IMR-90 (cell line): ENCODE measurements at regions not wholly inside any gene's neighbourhood (a gene's known extent, or its start where the extent isn't known, plus 50 kb on each side); places are given as distances from the start of the nearest gene placed in this dataset.

Source experiments
- ATAC-seq: fragments of 200-7000 bp; cut with Tn5 transposase; 2 replicates; pipeline ENCODE4 v1.9.1; 2020; ENCODE audit warnings: low read depth, mild to moderate bottlenecking, moderate library complexity
- BruUV-seq: library from RNA; stranded (reverse); fragments of 400-500 nt; replicated peaks from 2 replicates; lab custom pipeline; 2021; lab: Mats Ljungman, UMichigan
- CTCF ChIA-PET: fragments of 300-600 bp; formaldehyde crosslinking; extraction: SDS; loops from one replicate; lab custom pipeline; 2021; ENCODE audit warnings: antibody characterized with exemption; lab: Yijun Ruan, JAX
- POLR2A ChIA-PET: fragments of 300-600 bp; sonication (Branson Sonifier 250); formaldehyde crosslinking; loops from one replicate; lab custom pipeline; 2022; ENCODE audit warnings: antibody characterized with exemption; ENCODE audit not compliant: unreplicated experiment; lab: Charles Lee
- DNase-seq: peaks from one replicate; pipeline ENCODE4 v3.0.0; 2013
- H2AFZ ChIP-seq: replicated peaks from 2 replicates; pipeline ENCODE3; 2013; ENCODE audit warnings: low read length, mild to moderate bottlenecking; ENCODE audit not compliant: poor library complexity
- H2AK5ac ChIP-seq: 2 replicates; pipeline ENCODE4 v1.6.1; 2013; ENCODE audit warnings: low read depth, low read length, inconsistent platforms
- H2AK9ac ChIP-seq: replicated peaks from 2 replicates; pipeline ENCODE3; 2013; ENCODE audit warnings: mild to moderate bottlenecking, low read depth, low read length, moderate library complexity; ENCODE audit not compliant: poor library complexity
- H2BK120ac ChIP-seq: 2 replicates; pipeline ENCODE4 v1.6.1; 2013; ENCODE audit warnings: low read depth, low read length, inconsistent platforms
- H2BK15ac ChIP-seq: 3 replicates; pipeline ENCODE4 v1.6.1; 2013; ENCODE audit warnings: low read depth, low read length, inconsistent platforms
- H2BK20ac ChIP-seq: 2 replicates; pipeline ENCODE4 v1.6.1; 2013; ENCODE audit warnings: low read depth, mild to moderate bottlenecking, inconsistent platforms, low read length, moderate library complexity
- H2BK5ac ChIP-seq: 2 replicates; pipeline ENCODE4 v1.6.1; 2013; ENCODE audit warnings: mild to moderate bottlenecking, low read depth, low read length, inconsistent platforms; ENCODE audit not compliant: poor library complexity, severe bottlenecking
- H3K14ac ChIP-seq: replicated peaks from 2 replicates; pipeline ENCODE4 v1.6.1; 2013; ENCODE audit warnings: low read depth, low read length, inconsistent platforms
- H3K18ac ChIP-seq: 2 replicates; pipeline ENCODE4 v1.6.1; 2013; ENCODE audit warnings: low read depth, low read length, control low read depth
- H3K23ac ChIP-seq: 2 replicates; pipeline ENCODE4 v1.6.1; 2013; ENCODE audit warnings: low read depth, low read length, inconsistent platforms
- H3K27ac ChIP-seq: 2 replicates; pipeline ENCODE4 v1.5.1; 2013; ENCODE audit warnings: mild to moderate bottlenecking, control low read depth, low read length; ENCODE audit not compliant: insufficient read depth
- H3K27me3 ChIP-seq: 2 replicates; pipeline ENCODE4 v1.6.1; 2013; ENCODE audit warnings: low read length; ENCODE audit not compliant: control insufficient read depth, insufficient read depth
- H3K36me3 ChIP-seq: 2 replicates; pipeline ENCODE4 v1.6.1; 2013; ENCODE audit warnings: low read length, mixed read lengths; ENCODE audit not compliant: control insufficient read depth, insufficient read depth
- H3K4ac ChIP-seq: 2 replicates; pipeline ENCODE4 v1.6.1; 2013; ENCODE audit warnings: low read depth, low read length, inconsistent platforms
- H3K4me1 ChIP-seq: 2 replicates; pipeline ENCODE4 v1.6.1; 2013; ENCODE audit warnings: low read length, mixed read lengths; ENCODE audit not compliant: control insufficient read depth, insufficient read depth
- H3K4me2 ChIP-seq: 2 replicates; pipeline ENCODE4 v1.6.1; 2013; ENCODE audit warnings: low read depth, mild to moderate bottlenecking, control low read depth, low read length, moderate library complexity
- H3K4me3 ChIP-seq: 2 replicates; pipeline ENCODE4 v1.5.1; 2013; ENCODE audit warnings: low read depth, mild to moderate bottlenecking, control low read depth, low read length, moderate library complexity; ENCODE audit not compliant: insufficient read depth
- H3K56ac ChIP-seq: 2 replicates; pipeline ENCODE4 v1.6.1; 2013; ENCODE audit warnings: low read length, inconsistent platforms; ENCODE audit not compliant: insufficient read depth; ENCODE audit errors: extremely low read depth
- H3K79me1 ChIP-seq, 2 experiments: 2 replicates each; pipeline ENCODE4 v1.6.1; 2013; ENCODE audit warnings: low read length in 2 of 2, inconsistent platforms in 1 of 2, low read depth in 1 of 2
- H3K9ac ChIP-seq: 2 replicates; pipeline ENCODE4 v1.6.1; 2013; ENCODE audit warnings: low read depth, low read length, control low read depth
- H3K9me1 ChIP-seq: 2 replicates; pipeline ENCODE4 v1.6.1; 2013; ENCODE audit warnings: low read length, inconsistent platforms; ENCODE audit not compliant: insufficient read depth
- H3K9me3 ChIP-seq: 2 replicates; pipeline ENCODE4 v1.6.1; 2013; ENCODE audit warnings: low read length; ENCODE audit not compliant: control insufficient read depth, insufficient read depth
- H4K20me1 ChIP-seq: 2 replicates; pipeline ENCODE4 v1.6.1; 2013; ENCODE audit warnings: low read length, inconsistent platforms; ENCODE audit not compliant: insufficient read depth
- H4K5ac ChIP-seq: 2 replicates; pipeline ENCODE4 v1.6.1; 2013; ENCODE audit warnings: mild to moderate bottlenecking, low read depth, low read length, control low read depth
- H4K8ac ChIP-seq, 2 experiments: 2 replicates each; pipeline ENCODE4 v1.6.1; 2013; ENCODE audit warnings: low read depth in 2 of 2, low read length in 2 of 2, control low read depth in 1 of 2, inconsistent platforms in 1 of 2
- H4K91ac ChIP-seq: 2 replicates; pipeline ENCODE4 v1.6.1; 2013; ENCODE audit warnings: low read depth, low read length, inconsistent platforms; ENCODE audit not compliant: insufficient read depth
- BHLHE40 ChIP-seq: fragments of 150-350 bp; IDR thresholded peaks from 2 replicates; pipeline ENCODE4 v1.6.1; 2016; ENCODE audit warnings: mild to moderate bottlenecking, low read depth, low read length
- CEBPB ChIP-seq: IDR thresholded peaks from 2 replicates; pipeline ENCODE4 v1.6.1; 2012; ENCODE audit warnings: low read depth, low read length, improper control_type of control experiment
- CHD1 ChIP-seq: IDR thresholded peaks from 2 replicates; pipeline ENCODE4 v1.6.1; 2012; ENCODE audit warnings: low read depth, low read length, improper control_type of control experiment
- MAFK ChIP-seq: IDR thresholded peaks from 2 replicates; pipeline ENCODE4 v1.6.1; 2012; ENCODE audit warnings: low read depth, low read length, improper control_type of control experiment
- MAZ ChIP-seq: IDR thresholded peaks from 2 replicates; pipeline ENCODE4 v1.6.1; 2012; ENCODE audit warnings: low read depth, mild to moderate bottlenecking, low read length, improper control_type of control experiment, moderate library complexity, borderline replicate concordance
- MXI1 ChIP-seq: IDR thresholded peaks from 2 replicates; pipeline ENCODE4 v1.6.1; 2012; ENCODE audit warnings: low read depth, mild to moderate bottlenecking, low read length, moderate library complexity, borderline replicate concordance
- NFE2L2 ChIP-seq: fragments of 150-350 bp; IDR thresholded peaks from 2 replicates; pipeline ENCODE4 v1.6.1; 2016; ENCODE audit warnings: low read depth, mild to moderate bottlenecking, low read length
- POLR2A ChIP-seq: IDR thresholded peaks from 2 replicates; pipeline ENCODE4 v1.6.1; 2012; ENCODE audit warnings: mild to moderate bottlenecking, low read depth, low read length
- RAD21 ChIP-seq: IDR thresholded peaks from 2 replicates; pipeline ENCODE4 v1.6.1; 2012; ENCODE audit warnings: low read length, improper control_type of control experiment
- SMC3 ChIP-seq: fragments of 150-350 bp; IDR thresholded peaks from 2 replicates; pipeline ENCODE4 v1.6.1; 2016; ENCODE audit warnings: low read depth, mild to moderate bottlenecking, antibody characterized with exemption, low read length, moderate library complexity
- USF2 ChIP-seq: fragments of 150-350 bp; IDR thresholded peaks from 2 replicates; pipeline ENCODE4 v1.6.1; 2017; ENCODE audit warnings: mild to moderate bottlenecking, antibody characterized with exemption, low read length, low read depth
- WGBS, 2 experiments: methylation state at CpG; one replicate each; pipeline versions ENCODE4 v1.1.5 to v1.1.7; 2013; ENCODE audit warnings: missing lambda C conversion rate in 2 of 2; ENCODE audit not compliant: insufficient read length in 1 of 2; ENCODE audit errors: extremely low coverage in 2 of 2; 5-methylcytosine and 5-hydroxymethylcytosine counted together
- dilution Hi-C: fragments of 300-500 bp; cut with HindIII; formaldehyde crosslinking; loops from one replicate; pipeline ENCODE4 v1.14.3; 2018; ENCODE audit warnings: low sequenced_read_pairs; ENCODE audit not compliant: unreplicated experiment
- in situ Hi-C: fragments of 300-500 bp; cut with MboI; formaldehyde crosslinking; loops from 3 replicates; pipeline ENCODE4 v1.14.3; 2019; ENCODE audit warnings: low sequenced_read_pairs, inconsistent platforms, mixed read lengths
- intact Hi-C: fragments of 100-400 bp; cut with micrococcal nuclease; formaldehyde crosslinking; loops from 2 replicates; pipeline ENCODE4 v1.10.0; 2022
- TF ChIP-seq, protein P1 (sequence below): conservative IDR thresholded peaks from 2 replicates; pipeline ENCODE4 v1.5.1; 2012; ENCODE audit warnings: mild to moderate bottlenecking, low read depth, low read length, improper control_type of control experiment
- TF ChIP-seq, protein P2 (sequence below): fragments of 150-350 bp; IDR thresholded peaks from 2 replicates; pipeline ENCODE4 v1.6.1; 2016; ENCODE audit warnings: low read depth, mild to moderate bottlenecking, low read length, moderate library complexity, borderline replicate concordance

- no peak for TF ChIP-seq USF2
- TF ChIP-seq MAZ: no peak
- TF ChIP-seq CEBPB: no peak
- TF ChIP-seq BHLHE40: no peak
- TF ChIP-seq, protein P1, sequence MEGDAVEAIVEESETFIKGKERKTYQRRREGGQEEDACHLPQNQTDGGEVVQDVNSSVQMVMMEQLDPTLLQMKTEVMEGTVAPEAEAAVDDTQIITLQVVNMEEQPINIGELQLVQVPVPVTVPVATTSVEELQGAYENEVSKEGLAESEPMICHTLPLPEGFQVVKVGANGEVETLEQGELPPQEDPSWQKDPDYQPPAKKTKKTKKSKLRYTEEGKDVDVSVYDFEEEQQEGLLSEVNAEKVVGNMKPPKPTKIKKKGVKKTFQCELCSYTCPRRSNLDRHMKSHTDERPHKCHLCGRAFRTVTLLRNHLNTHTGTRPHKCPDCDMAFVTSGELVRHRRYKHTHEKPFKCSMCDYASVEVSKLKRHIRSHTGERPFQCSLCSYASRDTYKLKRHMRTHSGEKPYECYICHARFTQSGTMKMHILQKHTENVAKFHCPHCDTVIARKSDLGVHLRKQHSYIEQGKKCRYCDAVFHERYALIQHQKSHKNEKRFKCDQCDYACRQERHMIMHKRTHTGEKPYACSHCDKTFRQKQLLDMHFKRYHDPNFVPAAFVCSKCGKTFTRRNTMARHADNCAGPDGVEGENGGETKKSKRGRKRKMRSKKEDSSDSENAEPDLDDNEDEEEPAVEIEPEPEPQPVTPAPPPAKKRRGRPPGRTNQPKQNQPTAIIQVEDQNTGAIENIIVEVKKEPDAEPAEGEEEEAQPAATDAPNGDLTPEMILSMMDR: no peak
- TF ChIP-seq RAD21: no peak
- TF ChIP-seq CHD1: no peak
- TF ChIP-seq SMC3: no peak
- no peak for TF ChIP-seq NFE2L2
- TF ChIP-seq MXI1: no peak
- TF ChIP-seq POLR2A: no peak
- TF ChIP-seq, protein P2, sequence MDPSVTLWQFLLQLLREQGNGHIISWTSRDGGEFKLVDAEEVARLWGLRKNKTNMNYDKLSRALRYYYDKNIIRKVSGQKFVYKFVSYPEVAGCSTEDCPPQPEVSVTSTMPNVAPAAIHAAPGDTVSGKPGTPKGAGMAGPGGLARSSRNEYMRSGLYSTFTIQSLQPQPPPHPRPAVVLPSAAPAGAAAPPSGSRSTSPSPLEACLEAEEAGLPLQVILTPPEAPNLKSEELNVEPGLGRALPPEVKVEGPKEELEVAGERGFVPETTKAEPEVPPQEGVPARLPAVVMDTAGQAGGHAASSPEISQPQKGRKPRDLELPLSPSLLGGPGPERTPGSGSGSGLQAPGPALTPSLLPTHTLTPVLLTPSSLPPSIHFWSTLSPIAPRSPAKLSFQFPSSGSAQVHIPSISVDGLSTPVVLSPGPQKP: no peak
- no peak for TF ChIP-seq MAFK
- Histone ChIP-seq H3K9me3 (peaks cover 21% of the 10 kb centered on the region), H3K36me3 (no peaks in the 10 kb centered on the region), H4K20me1 (no peaks in the 10 kb centered on the region), H3K4me2 (no peak overlapping the region), H3K14ac (no peak overlapping the region), H2AFZ (no peak overlapping the region), H2BK5ac (no peak overlapping the region), H3K4me1 (no peaks in the 10 kb centered on the region), H4K8ac (no peak overlapping the region), H3K27me3 (no peaks in the 10 kb centered on the region), H2BK120ac (no peak overlapping the region), H3K79me1 (no peaks in the 10 kb centered on the region), H3K27ac (no peak overlapping the region), H2BK20ac (no peak overlapping the region), H3K18ac (no peak overlapping the region), H4K91ac (no peak overlapping the region), H2AK9ac (no peak overlapping the region), H3K23ac (no peak overlapping the region), H3K4me3 (no peak overlapping the region), H2AK5ac (no peak overlapping the region), H3K56ac (no peak overlapping the region), H3K4ac (no peak overlapping the region), H2BK15ac (no peak overlapping the region), H4K5ac (no peak overlapping the region), H3K9ac (no peak overlapping the region), H3K9me1 (no peaks in the 10 kb centered on the region)
- ChIA-PET POLR2A (no interaction called here), CTCF (no interaction called here)
- no peak for DNase-seq
- BruUV-seq: no TSS peak
- in situ Hi-C loops (no loop called here), intact Hi-C loops (no loop called here), dilution Hi-C loops (no loop called here)
- no CpG with 5 or more reads among the region's 12 CpGs for WGBS, 2 experiments
- no peak for ATAC-seq
These were observed 946.5 kb upstream of the FAM98A start for GRCh38 chr2:34545486-34546136.
